CD4-positive, alpha-beta T cell (primary cell): ENCODE measurements at regions not wholly inside any gene's neighbourhood (a gene's known extent, or its start where the extent isn't known, plus 50 kb on each side); places are given as distances from the start of the nearest gene placed in this dataset.

Experiments used
- ATAC-seq: fragments of 200-7000 bp; cut with Tn5 transposase; one replicate; pipeline ENCODE4 v1.10.0; 2022; ENCODE audit warnings: mild to moderate bottlenecking; ENCODE audit not compliant: poor library complexity
- CTCF ChIA-PET: fragments of 350-600 bp; sonication (Branson Sonifier 250); formaldehyde crosslinking; loops from one replicate; lab custom pipeline; 2021; ENCODE audit warnings: antibody characterized with exemption, inconsistent platforms; lab: Charles Lee
- POLR2A ChIA-PET: fragments of 350-600 bp; sonication (Branson Sonifier 250); formaldehyde crosslinking; loops from one replicate; lab custom pipeline; 2021; ENCODE audit warnings: antibody characterized with exemption, inconsistent platforms; lab: Charles Lee
- DNase-seq, 14 experiments: peaks; one replicate each; pipeline ENCODE4 v3.0.0-alpha.2; 2013 to 2020; ENCODE audit warnings: mixed read lengths in 2 of 14
- H3K27ac ChIP-seq, 2 donors: one replicate each; pipeline versions ENCODE4 v1.5.1 to v1.7.0; 2013; ENCODE audit warnings: low read length in 2 of 2, low read depth in 1 of 2, mild to moderate bottlenecking in 1 of 2
- H3K27me3 ChIP-seq, 2 experiments: 1 replicate in 1 of 2; 2 replicates in 1 of 2; pipeline versions ENCODE4 v1.6.1 to v1.7.0; 2013; ENCODE audit warnings: low read length in 2 of 2, control low read depth in 1 of 2, mild to moderate bottlenecking in 1 of 2, moderate library complexity in 1 of 2; ENCODE audit not compliant: insufficient read depth in 2 of 2, control insufficient read depth in 1 of 2
- H3K36me3 ChIP-seq: one replicate; pipeline ENCODE4 v1.6.1; 2013; ENCODE audit warnings: low read length, control low read depth; ENCODE audit not compliant: insufficient read depth
- H3K4me1 ChIP-seq: one replicate; pipeline ENCODE4 v1.6.1; 2013; ENCODE audit warnings: low read length, control low read depth; ENCODE audit not compliant: insufficient read depth
- H3K4me3 ChIP-seq: one replicate; pipeline ENCODE4 v1.5.1; 2013; ENCODE audit warnings: mild to moderate bottlenecking, low read length, moderate library complexity
- H3K9me3 ChIP-seq, 2 experiments: 1 replicate in 1 of 2; 2 replicates in 1 of 2; pipeline versions ENCODE4 v1.6.1 to v1.7.0; 2013; ENCODE audit warnings: low read length in 2 of 2, mild to moderate bottlenecking in 2 of 2, control low read depth in 1 of 2, moderate library complexity in 1 of 2; ENCODE audit not compliant: control insufficient read depth in 1 of 2, insufficient read depth in 1 of 2
- H3K27ac Mint-ChIP-seq: one replicate; pipeline ENCODE4 v1.8.0; 2020; ENCODE audit warnings: mixed read lengths
- H3K27me3 Mint-ChIP-seq: one replicate; pipeline ENCODE4 v1.8.0; 2021; ENCODE audit warnings: mixed read lengths
- H3K36me3 Mint-ChIP-seq: one replicate; pipeline ENCODE4 v1.8.0; 2021; ENCODE audit warnings: low read depth, mixed read lengths
- H3K4me1 Mint-ChIP-seq: one replicate; pipeline ENCODE4 v1.8.0; 2021; ENCODE audit warnings: low read depth, mixed read lengths
- H3K4me3 Mint-ChIP-seq: one replicate; pipeline ENCODE4 v1.8.0; 2020; ENCODE audit warnings: mild to moderate bottlenecking, mixed read lengths
- H3K9me3 Mint-ChIP-seq: one replicate; pipeline ENCODE4 v1.8.0; 2020; ENCODE audit warnings: mixed read lengths
- intact Hi-C, 2 experiments: fragments of 100-400 bp; cut with DNase I in 1 of 2; cut with micrococcal nuclease in 1 of 2; formaldehyde crosslinking; loops; one replicate each; pipeline versions ENCODE4 v1.15.1 to v1.9.0; 2023 to 2025; cut with DNase I, micrococcal nuclease
- TF ChIP-seq, protein P1 (sequence below): fragments of 200-600 bp; IDR thresholded peaks from one replicate; pipeline ENCODE4 v1.8.0; 2022; ENCODE audit warnings: antibody characterized with exemption, mild to moderate bottlenecking

DNA sequence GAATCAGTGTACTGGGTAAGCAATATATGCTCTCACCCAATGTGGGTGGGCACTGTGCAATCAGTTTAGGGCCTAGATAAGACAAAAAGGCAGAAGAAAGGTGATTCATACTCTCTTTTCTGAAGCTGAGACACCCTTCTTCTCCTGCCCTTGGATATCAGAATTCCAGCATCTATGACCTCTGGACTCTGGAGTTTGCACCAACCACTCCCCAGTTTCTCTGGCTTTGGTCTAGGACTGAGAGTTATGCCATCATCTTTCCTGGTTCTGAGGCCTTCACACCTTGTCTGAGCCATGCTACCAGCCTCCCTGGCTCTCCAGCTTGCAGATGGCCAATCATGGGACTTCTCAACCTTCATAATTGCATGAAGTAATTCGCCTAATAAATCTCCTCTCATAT lies 724.6 kb upstream of the TYRP1 start:
- TF ChIP-seq, protein P1, sequence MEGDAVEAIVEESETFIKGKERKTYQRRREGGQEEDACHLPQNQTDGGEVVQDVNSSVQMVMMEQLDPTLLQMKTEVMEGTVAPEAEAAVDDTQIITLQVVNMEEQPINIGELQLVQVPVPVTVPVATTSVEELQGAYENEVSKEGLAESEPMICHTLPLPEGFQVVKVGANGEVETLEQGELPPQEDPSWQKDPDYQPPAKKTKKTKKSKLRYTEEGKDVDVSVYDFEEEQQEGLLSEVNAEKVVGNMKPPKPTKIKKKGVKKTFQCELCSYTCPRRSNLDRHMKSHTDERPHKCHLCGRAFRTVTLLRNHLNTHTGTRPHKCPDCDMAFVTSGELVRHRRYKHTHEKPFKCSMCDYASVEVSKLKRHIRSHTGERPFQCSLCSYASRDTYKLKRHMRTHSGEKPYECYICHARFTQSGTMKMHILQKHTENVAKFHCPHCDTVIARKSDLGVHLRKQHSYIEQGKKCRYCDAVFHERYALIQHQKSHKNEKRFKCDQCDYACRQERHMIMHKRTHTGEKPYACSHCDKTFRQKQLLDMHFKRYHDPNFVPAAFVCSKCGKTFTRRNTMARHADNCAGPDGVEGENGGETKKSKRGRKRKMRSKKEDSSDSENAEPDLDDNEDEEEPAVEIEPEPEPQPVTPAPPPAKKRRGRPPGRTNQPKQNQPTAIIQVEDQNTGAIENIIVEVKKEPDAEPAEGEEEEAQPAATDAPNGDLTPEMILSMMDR, result no peak
- intact Hi-C loops, result no loop called here
- H3K4me3 ChIP-seq, result no peak overlapping the region
- peaks cover 0 to 3% of the 10 kb centered on the region in 2 experiments for H3K9me3 ChIP-seq
- ATAC-seq (no peak), DNase-seq (no peak)
- H3K27me3 Mint-ChIP-seq, result no peaks in the 10 kb centered on the region
- POLR2A ChIA-PET, result no interaction called here
- no peaks in the 10 kb centered on the region for H3K36me3 Mint-ChIP-seq
- H3K27me3 ChIP-seq, result no peaks in the 10 kb centered on the region
- H3K9me3 Mint-ChIP-seq, result peaks cover 14% of the 10 kb centered on the region
- H3K4me1 Mint-ChIP-seq, result no peaks in the 10 kb centered on the region
- H3K36me3 ChIP-seq, result no peaks in the 10 kb centered on the region
- CTCF ChIA-PET, result no interaction called here
- H3K27ac ChIP-seq, result no peak overlapping the region
- H3K27ac Mint-ChIP-seq, result no peak overlapping the region
- no peak overlapping the region for H3K4me3 Mint-ChIP-seq
- no peaks in the 10 kb centered on the region for H3K4me1 ChIP-seq

DNA sequence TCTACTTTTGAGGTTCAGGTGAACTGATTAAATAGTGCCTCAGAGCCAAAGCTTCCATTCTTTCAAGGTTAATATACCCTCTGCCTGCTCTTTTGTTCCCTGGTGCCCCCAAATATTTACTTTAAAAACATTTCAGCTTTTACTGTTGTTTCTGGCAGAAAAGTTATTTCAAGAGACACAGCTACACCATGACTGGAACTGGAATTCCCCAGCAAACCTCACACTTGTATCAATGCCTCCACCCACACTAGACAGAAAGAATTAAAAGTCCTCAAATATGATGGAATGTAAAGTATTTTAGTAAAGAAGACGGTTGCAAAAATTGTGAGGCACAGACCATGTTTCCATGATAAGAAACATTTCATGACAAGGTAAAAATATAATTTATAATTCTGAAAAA lies 720.2 kb upstream of the TYRP1 start:
- ATAC-seq, result no peak
- CTCF ChIA-PET, result no interaction called here

DNA sequence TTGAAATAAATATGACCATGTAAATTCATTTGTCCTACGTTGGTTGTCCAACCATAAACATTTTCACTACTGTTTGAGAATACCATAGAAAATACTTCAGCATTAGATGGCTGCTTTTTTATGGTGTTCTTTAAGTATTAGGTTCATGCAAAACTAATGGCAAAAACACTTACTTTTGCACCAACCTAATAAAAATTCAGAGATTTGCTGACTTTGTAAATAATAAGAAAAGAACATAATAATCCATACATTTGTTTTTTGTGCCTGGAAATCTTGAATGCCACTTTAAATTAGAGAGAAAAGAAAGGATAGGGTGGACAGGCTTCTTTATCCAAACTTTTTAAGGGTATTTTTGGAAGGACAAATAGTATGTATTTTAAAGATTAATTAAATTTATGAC lies 719.7 kb upstream of the TYRP1 start:
- intact Hi-C loops, result no loop called here
- H3K27ac Mint-ChIP-seq, result no peak overlapping the region
- no peak overlapping the region for H3K4me3 ChIP-seq
- no peaks in the 10 kb centered on the region for H3K36me3 ChIP-seq
- ChIA-PET CTCF (no interaction called here), POLR2A (no interaction called here)
- H3K27me3 Mint-ChIP-seq, result no peaks in the 10 kb centered on the region
- H3K36me3 Mint-ChIP-seq, result no peaks in the 10 kb centered on the region
- DNase-seq (no peak), ATAC-seq (no peak)
- H3K4me1 Mint-ChIP-seq, result no peaks in the 10 kb centered on the region
- no peaks in the 10 kb centered on the region for H3K4me1 ChIP-seq
- H3K9me3 Mint-ChIP-seq, result peaks cover 7% of the 10 kb centered on the region
- H3K9me3 ChIP-seq, result peaks cover 3 to 6% of the 10 kb centered on the region in 2 experiments
- no peak overlapping the region for H3K27ac ChIP-seq
- no peak overlapping the region for H3K4me3 Mint-ChIP-seq
- H3K27me3 ChIP-seq, result no peaks in the 10 kb centered on the region
- TF ChIP-seq, protein P1, result no peak

More for the DNA sequence above, 720.2 kb upstream of the TYRP1 start:
- Mint-ChIP-seq H3K27me3 (no peaks in the 10 kb centered on the region), H3K4me1 (no peaks in the 10 kb centered on the region), H3K9me3 (peaks cover 7% of the 10 kb centered on the region), H3K4me3 (no peak overlapping the region), H3K27ac (no peak overlapping the region), H3K36me3 (no peaks in the 10 kb centered on the region)
- Histone ChIP-seq H3K4me3 (no peak overlapping the region), H3K27ac (no peak overlapping the region), H3K27me3 (no peaks in the 10 kb centered on the region), H3K4me1 (no peaks in the 10 kb centered on the region), H3K36me3 (no peaks in the 10 kb centered on the region), H3K9me3 (peaks cover 3 to 6% of the 10 kb centered on the region in 2 experiments)
- no peak for DNase-seq
- TF ChIP-seq, protein P1, result no peak
- intact Hi-C loops, result no loop called here
- POLR2A ChIA-PET, result no interaction called here
